ENCODE measurements at regions not wholly inside any gene's neighbourhood (a gene's known extent, or its start where the extent isn't known, plus 50 kb on each side); places are given as distances from the start of the nearest gene placed in this dataset.
"Not testable (repeated sequence)": the region's sequence is repeated elsewhere in the genome, so short reads cannot be mapped to it uniquely, and the experiment has no call there.

GRCh38 chr2:82752396-82752795 is 1706.7 kb downstream of the SUCLG1 start:
- no peak for DNase-seq

GRCh38 chr2:82748653-82749052 is 1710.4 kb downstream of the SUCLG1 start:
- no peak for DNase-seq

- no peak for DNase-seq
Measured at GRCh38 chr2:82740527-82740926, 1718.6 kb downstream of the SUCLG1 start.

GRCh38 chr2:82737965-82738364 is 1721.1 kb downstream of the SUCLG1 start:
- not testable (repeated sequence) for DNase-seq

- no peak for DNase-seq
Measured at GRCh38 chr2:82735336-82735735, 1723.7 kb downstream of the SUCLG1 start.

- no peak for DNase-seq
Measured at GRCh38 chr2:82731824-82732223, 1727.3 kb downstream of the SUCLG1 start.

- no peak for DNase-seq
Measured at GRCh38 chr2:82730811-82731210, 1728.3 kb downstream of the SUCLG1 start.

- DNase-seq = no peak
Measured at GRCh38 chr2:82728090-82728489, 1731.0 kb downstream of the SUCLG1 start.

GRCh38 chr2:82708681-82709080 is 1750.4 kb downstream of the SUCLG1 start:
- DNase-seq = no peak

GRCh38 chr2:82697231-82697630 is 1761.8 kb downstream of the SUCLG1 start:
- DNase-seq = no peak

GRCh38 chr2:82694431-82694830 is 1764.6 kb downstream of the SUCLG1 start:
- no peak for DNase-seq

GRCh38 chr2:82690757-82691411 is 1768.2 kb downstream of the SUCLG1 start:
- no peak for DNase-seq

GRCh38 chr2:82675186-82675585 is 1783.9 kb downstream of the SUCLG1 start:
- no peak for DNase-seq

GRCh38 chr2:82674652-82675051 is 1784.4 kb downstream of the SUCLG1 start:
- no peak for DNase-seq

GRCh38 chr2:82667491-82667890 is 1791.6 kb downstream of the SUCLG1 start:
- no peak for DNase-seq

GRCh38 chr2:82665691-82666090 is 1793.4 kb downstream of the SUCLG1 start:
- DNase-seq = no peak

- DNase-seq = no peak
Measured at GRCh38 chr2:82657106-82657505, 1802.0 kb downstream of the SUCLG1 start.

- no peak for DNase-seq
Measured at GRCh38 chr2:82656420-82656819, 1802.7 kb downstream of the SUCLG1 start.

GRCh38 chr2:82652117-82652516 is 1807.0 kb downstream of the SUCLG1 start:
- no peak for DNase-seq

GRCh38 chr2:82650038-82650437 is 1809.0 kb downstream of the SUCLG1 start:
- DNase-seq = no peak

- DNase-seq = no peak
Measured at GRCh38 chr2:82641598-82642180, 1817.4 kb downstream of the SUCLG1 start.

- no peak for DNase-seq
Measured at GRCh38 chr2:82636402-82637020, 1822.6 kb downstream of the SUCLG1 start.

- DNase-seq = no peak
Measured at GRCh38 chr2:82599021-82599420, 1860.1 kb downstream of the SUCLG1 start.

- DNase-seq = no peak
Measured at GRCh38 chr2:82596581-82596980, 1862.5 kb downstream of the SUCLG1 start.

GRCh38 chr2:82591718-82592117 is 1867.4 kb downstream of the SUCLG1 start:
- DNase-seq = no peak

All from KG1 (cell line).